HG02884 (cell line): ENCODE measurements at regions not wholly inside any gene's neighbourhood (a gene's known extent, or its start where the extent isn't known, plus 50 kb on each side); places are given as distances from the start of the nearest gene placed in this dataset.

Experiments used
- ATAC-seq: cut with Tn5 transposase; IDR thresholded peaks from one replicate; pipeline ENCODE4 v1.9.1; 2021; ENCODE audit warnings: mild to moderate bottlenecking, moderate library complexity; ENCODE audit not compliant: unreplicated experiment

DNA sequence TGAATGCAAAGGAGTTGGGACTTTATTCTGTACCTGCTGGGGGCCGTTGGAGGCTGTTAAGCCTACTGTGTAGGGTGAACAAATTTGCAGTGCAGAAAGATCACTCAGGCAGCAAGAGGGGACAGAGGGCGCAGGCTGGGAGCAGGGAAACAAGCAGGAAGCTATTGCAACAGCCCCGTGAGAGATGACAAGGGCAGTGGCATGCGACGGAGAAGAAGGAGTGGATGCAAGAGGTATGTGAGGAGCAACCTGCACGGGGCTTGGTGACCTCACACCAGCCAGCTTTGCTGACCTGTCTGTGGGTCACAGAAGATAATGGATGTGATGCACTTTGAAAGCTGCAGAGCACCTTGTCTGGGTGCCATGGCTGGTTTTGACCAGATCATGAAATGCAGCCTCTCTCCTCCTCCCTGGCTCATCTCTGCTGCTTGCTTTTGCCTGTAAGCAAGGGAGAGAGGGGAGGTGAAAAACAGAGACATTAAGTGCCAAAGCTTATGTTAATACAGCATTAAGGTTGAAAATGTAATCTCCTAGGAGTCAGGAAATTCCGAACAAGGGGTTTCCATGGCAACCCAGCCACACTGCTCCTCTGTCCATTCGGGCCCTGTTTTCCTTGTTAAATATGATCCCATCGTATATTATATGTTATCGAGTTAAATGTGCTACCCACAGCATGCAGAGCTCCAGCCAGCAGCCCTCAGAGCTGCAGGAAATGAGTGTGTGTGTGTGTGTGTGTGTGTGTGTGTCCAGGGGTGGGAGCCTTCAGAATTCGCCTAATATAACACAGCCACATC lies 314.3 kb upstream of the ZMIZ1 start:
- ATAC-seq, result no peak

DNA sequence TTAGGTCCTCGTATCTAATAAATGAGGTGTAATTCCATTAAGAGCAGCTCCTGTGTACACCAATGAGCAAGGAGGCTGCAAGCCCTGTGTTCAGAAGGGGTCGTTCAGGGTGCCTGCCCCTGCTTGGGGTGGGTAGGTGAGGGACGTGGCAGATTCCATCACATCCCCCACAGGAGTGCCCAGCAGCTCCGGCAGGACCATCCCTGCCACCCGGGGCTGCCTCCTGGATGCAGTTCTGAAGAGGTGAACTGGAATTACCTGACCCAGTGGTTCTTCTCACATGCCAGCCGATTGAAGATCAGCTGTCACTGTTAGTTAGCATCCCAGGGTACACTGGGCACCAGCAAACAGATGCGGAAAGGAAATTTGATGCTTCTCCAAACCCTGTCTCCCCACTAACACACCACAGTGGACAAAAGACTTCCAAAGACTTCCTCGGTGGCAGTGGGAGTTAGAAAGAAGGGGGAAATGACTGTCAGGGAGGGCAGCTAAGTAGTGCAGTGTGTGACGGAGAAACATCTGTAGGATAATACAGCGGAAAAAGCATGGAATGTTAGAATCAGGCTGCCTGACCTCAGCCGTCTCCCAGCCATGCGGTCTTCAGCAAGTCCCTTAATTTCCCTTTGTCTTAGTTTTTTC lies 313.6 kb upstream of the ZMIZ1 start:
- no peak for ATAC-seq

DNA sequence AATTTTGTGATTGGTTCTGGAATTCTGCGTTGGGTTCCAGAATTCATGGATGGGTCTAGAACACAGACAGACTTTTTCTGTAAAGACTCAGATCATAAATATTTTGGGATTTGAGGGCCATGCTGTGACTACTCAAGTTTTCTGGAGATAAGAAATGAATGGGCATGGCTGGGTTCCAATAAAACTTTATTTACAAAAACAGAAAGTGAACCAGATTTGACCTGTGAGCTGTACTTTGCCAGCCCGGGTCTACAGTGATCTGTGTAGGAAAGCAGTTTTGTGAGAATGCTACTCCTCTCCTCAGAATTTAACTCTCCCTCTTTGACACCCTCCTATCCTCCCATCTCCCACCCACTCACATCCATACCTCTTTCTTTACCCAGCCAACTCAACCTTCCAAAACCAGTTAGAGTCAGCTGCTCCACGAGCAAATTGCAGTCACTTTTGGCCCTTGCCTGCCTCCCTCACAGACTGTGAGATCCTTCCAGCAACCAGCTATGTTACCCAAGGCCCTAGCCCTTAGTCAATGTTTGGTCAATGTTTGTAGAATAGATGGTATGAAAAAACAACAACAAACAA lies 312.8 kb upstream of the ZMIZ1 start:
- no peak for ATAC-seq

DNA sequence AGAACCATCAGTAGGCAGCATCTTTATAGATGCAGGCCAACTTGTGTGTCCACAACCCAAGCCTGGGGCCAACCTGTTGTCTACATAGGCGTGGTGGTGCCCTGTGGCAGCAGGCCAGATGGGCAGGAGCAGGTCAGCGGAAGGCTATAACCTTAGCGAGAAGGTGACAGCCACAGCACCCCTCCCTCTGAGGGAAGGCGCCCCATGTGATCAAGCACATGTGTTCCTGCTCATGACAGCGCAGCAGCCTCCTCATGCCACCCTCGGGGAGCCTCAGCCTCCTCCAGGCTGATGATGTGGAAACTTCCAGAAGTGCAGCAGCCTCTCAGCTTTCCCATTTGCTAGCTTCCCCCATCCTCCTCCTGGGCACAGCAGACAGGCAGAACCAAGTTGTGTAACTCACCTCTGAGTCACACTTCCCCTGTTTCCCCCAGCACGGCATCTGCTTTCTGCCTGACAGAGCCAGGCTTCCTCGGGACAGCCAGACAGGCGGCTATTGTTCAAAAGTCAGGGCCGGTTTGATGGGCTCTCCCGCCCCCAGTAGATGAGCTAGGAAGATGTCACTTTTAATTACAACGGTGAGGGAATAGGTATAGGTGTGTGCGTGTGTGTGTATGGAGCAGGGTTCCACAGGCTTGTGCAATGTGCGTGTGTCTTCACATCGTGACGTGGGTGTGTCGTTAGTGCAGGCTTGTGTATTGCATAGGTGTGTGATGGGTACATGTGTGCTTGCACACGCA lies 312.0 kb upstream of the ZMIZ1 start:
- no peak for ATAC-seq

DNA sequence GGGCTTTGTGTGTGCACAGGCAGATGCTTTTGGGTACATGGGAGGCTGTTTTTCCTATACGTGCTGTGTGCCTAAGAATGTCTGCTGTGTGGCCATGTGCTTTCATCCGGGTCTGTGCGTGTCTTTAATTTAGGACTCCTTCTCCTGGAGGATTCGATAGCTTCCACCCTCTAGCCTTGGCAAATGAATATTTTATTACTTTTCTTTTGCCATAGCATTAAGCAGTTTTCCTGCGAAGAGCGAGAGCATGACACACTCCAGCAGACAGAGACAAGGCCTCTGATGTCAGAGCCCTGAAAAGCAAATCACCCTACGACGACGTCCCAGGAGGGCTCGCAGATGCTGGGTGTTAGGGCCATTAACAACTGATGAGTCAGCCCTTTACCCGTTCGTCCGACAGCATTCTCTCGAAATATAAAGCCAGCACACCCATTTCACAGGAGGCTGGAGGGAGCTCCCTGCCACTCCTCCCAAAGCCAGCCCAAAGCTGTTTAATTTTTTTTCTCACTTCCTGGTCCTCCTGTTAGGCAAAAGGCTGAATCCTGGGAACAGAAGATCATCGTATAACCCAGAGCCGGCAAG lies 311.3 kb upstream of the ZMIZ1 start:
- ATAC-seq, result no peak

DNA sequence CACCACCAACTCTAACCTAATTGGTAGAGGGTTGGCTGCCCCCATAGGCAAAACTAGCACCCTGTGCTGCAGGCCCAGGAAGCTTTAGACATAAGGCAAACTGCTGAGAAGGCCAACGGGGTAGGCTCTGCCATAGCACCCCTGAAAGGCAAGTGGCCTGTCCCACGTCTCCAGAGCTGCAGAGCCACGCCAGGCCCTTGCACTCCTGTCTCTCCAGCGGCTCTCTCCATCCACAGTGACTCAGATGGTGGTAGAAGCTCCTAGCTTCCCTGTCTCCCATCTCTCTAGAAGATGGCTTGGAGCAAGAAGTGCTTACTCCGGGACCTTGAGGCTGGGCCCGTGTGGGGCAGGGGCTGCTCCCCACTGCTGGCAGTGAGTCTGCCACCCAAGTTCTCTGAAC lies 310.6 kb upstream of the ZMIZ1 start:
- ATAC-seq, result no peak

DNA sequence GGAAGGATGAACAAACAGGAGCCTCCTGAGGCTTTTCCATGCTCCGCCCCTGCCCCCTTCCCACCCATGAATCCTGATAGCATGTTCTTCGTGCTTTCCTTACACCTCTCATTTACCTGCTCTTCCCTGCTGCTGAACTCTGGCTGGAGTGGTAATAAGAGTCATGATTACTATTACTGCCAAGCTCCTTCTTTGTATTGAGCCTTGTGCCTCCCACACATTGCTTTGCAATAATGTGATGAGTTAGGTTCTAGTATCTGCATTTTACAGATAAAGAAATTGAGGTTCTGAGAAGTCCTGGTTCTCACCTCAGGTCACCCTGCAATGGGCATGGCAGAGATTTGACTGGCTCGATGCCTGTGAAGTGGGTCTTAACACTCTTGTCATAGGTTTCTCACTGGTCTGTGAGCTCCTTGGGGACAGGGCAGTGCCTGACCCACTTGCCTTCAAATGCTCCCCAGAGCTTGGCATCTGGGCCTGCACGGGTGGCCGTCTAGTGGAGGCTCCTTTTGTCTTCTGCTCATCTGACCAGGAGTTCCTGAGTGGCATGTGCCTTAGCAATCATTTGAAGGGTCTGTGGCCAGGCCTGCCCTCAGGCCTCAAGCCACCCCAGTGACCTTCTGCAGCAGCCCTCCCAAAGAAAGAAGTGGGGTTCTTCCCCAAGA lies 309.2 kb upstream of the ZMIZ1 start:
- ATAC-seq, result no peak

DNA sequence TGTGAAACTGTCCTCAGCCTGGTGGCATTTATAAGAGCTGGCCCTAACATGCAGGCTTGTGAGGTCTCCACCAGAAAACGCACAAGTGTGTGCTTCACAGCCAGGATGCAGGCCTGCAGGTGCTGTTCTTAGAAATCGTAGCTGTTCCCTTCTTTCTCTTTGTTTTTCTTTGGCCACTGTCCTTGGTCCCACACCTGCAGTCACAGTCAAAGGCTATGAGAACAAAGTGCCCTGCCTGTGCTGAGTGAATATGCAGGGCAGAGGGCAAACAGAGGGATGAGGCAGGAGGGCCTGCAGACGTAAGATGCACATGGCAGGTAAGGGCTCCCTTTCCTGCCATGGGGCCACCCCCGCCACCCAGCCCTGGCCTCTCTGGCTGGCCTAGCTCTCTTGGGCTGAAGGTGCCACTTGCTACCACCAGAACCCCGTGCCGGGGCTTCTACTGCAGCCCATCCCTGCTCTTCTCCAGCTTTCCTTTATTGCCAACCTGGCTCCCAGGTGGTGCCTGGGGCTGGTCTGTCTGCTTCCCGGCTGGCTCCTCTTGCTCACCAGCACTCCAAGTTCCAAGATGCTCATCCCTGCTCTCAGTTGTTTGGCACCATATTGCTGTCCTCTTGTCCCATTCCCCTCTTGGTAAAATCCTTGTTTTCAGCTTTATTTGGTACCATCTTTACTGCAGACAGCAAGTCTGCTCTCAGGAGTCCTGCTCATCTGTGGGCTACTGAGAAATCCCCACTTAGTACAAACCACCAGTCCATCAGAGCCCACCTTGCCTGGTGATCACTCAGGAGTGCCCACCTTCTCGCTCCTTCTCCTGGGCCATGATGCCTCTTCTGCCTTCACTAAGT lies 308.1 kb upstream of the ZMIZ1 start:
- no peak for ATAC-seq

DNA sequence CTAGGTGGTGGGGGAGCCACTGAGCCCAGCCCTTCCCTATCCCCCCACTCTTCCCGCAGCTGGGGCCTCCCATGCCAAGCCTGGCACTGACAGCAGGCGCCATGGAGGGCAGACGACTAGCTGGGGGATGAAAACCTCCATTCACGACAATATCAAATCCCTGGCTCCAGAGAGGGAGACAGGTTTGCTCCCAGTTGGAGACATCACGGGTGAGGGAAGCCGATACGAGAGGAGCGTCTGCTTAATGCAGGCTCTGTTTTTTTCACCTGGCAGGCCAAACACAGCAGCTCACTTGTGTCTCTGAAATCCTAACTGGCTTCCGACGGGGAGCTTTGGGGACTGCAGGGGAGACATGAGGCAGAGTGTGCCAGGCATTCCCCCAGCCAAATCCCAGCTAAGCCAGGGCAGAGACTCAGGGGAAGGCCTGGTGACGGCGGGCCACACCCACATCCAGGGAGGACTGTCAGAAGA lies 307.4 kb upstream of the ZMIZ1 start:
- no peak for ATAC-seq

DNA sequence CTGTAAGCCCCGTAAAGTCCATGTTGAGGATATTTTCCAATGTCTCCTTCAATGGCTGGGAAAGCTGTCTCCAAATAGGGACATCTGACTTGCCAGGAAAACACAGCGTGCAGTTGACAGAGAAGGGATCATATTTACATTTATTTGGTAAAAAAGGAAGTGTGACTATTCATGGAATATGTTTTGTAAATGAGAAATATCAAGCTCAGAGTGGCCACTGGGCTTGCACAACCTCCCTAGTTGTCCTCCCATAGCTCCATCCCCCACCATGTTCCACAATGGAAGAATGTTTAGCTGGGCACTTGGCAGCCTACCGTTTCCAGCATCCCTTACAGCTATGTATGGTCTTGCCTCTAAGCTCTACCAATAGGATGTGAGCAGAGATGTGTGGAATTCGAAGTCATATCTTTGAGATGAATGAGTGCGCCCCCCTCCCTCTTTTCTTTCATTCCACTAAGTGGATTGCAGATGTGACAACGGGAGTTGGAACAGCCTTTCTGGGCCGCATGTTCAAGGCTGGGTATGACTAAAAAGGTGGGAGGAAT lies 306.6 kb upstream of the ZMIZ1 start:
- ATAC-seq, result no peak

DNA sequence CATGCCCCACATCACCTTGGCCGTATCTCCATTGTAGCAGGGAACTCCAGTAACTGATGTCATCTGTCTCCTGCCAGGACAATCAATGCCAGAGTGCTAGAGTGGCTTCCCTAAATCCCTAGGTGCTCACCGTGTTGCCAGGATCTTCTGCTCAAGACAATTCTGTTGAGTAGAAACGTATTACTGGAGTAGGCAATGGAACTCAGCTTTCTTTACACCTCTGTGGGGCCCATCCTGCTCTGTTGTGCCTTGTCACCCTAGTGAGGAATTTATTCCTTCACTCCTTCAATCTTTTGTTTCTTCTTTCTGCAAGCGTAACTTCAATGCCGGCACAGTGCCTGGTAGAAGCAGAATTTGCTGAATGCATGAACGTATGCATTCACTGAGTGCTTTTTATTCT lies 305.5 kb upstream of the ZMIZ1 start:
- ATAC-seq, result no peak

DNA sequence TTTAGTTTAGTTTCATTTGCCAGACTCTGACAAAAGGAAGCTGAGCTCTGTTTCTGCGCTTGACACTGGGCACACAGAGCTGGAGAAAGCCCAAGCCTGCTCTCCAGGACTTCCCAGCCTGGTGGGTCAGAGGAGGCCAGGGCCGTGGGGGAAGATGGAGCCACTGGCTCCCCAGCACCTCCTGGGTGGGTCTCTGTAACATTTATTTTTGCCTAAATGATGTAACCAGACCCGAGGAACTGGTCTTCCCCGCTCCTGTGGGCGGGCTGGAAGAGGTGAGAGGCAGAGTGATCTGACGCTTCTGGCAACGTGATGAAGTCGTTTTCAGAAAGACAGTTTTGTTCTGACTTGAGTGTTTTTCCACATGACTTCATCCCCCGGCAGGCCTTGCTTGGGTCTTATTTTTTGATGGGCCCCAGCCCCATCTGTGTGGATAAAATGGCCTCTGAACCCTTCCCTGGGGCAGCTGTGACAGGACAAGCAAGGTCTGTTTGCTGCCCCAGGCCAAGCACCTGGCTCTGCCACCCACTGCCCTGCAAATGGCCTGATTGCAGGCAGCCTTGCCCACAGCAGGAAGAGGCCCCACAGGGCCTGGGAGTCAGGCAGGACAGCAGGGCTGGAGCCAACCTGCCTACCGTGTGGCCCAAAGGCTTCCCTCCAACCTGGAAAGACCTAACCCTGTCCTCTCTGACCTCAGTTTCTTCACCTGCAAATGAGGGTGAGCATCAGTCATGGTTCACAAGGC lies 304.9 kb upstream of the ZMIZ1 start:
- peak; percentile 79 for ATAC-seq

DNA sequence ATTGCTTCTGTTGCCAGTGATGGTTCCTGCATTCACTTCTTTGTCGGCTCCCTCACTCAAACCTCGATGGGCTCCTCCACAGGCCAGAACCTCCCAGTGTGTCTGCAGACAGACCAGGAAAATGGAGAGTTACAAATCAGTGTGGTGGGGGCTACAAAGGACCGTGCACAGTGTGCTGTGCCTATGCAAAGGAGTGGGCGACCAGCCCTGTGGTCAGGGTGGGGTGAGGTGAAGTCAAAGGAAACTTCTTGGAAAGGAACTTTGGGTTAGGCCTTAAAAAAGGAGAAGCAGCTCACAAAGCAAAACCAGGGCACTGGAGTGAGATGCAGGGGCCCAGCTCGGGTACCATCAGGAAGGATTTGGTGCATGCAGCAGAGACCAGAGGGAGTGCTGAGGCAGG lies 304.3 kb upstream of the ZMIZ1 start:
- no peak for ATAC-seq

DNA sequence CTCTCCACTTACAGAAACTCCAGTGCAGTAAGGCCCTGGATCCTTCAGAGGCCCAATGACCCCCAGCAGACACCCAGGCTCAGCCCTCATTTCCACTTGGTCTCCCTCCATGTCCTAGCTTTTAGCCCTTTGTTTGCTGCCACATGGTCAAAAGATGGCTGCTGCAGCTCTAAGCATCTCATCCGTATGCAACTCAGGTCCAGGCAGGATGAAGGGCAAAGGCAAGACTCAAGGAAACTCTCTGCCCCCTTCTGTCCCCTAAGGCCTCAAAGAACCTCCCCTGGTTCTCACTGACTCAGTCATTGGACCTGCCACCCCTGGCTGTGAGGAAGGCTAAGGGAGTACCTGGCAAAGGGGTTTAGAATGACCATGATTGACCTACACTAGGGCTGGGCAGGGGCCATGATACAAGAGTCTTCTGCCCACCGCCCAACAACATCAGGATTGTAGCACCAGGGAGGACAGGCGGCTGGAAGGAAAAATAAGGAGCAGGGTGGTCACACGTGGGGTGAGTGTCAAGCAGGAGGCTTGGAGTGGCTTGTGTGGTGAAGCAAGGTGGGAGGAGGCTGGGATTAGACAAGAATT lies 303.8 kb upstream of the ZMIZ1 start:
- ATAC-seq, result no peak

DNA sequence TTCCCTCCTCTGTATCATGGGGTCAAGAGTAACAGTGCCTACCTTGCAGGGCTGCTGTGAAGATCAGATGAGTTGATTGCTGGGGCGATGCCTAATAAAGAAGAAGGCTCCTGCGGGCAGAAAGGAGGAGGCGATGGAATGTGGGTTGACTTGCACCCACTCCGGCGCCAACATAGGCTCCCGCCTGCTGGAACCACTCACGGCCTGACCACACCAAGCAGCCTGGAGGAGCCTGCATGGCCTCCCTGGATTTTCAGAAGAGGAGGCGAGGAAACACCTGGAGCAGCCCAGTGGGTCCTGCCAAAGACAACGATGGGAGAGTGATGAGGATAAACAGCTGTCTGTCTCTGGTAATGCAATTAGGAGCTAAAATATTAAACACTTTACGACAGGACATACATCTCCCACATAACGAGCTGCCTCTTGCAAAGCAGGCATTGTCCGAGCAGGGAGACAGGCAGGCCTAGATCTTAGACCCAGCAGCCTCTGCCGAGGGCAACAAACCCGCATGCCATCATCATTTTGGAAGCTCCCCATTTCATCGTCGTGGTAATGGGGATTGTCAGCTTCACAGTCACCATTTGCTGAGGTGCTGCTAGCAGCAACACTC lies 302.9 kb upstream of the ZMIZ1 start:
- no peak for ATAC-seq

DNA sequence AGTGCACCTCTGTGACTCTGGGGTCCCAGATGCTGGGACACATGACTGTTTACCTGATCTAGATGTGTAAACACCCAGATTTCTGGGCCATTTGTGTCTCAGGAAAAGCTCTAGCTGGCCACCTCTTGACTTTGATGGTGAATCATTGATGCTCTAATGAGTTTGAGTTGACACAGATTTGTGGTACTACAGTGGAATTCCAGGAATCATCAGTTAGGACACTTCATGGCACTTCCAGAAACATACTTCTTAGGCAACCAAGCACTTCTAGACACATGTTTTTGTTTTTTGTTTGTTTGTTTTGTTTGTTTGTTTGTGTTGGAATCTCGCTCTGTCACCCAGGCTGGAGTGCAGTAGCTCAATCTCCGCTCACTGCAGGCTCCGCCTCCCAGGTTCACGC lies 302.2 kb upstream of the ZMIZ1 start:
- ATAC-seq, result no peak

DNA sequence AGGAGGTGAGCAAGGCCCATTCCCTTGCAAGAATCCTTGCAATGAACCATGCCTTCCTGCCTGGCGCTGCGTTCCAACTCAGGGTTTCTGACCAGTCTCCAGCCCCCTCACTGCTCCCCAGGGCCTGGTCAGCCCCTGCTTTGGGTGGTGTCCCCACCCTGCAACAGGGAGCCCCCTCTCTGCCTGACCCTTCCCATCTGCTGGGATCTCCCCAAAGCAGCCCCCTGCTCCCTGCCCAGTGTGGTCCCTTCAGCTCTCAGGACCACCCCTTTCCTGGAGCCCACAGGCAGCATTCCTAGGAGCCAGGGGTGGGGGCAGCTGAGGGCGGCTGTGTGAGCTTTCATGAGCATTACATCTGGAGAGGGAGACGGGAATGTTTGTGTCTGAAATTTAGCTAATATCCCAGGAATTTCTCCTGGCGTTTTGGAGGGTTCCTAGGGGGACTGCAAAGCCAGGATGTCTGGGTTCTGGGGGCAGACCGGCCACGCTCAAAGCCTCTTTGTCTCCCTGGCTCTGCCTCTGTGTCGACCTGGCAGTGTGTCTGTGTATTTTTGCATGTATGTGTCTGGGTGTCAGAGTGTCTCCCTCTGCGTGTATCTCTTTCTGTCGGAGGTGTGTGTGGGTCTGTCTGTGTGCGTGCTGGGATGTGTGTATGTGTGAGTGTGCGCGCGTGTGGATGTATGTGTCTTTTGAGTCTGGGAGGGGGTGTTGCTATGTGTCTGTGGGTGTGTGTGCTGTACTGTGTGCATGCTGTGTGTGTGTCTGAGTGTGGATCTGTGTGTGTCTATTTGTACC lies 300.5 kb upstream of the ZMIZ1 start:
- no peak for ATAC-seq
